ENCODE measurements at regions not wholly inside any gene's neighbourhood (a gene's known extent, or its start where the extent isn't known, plus 50 kb on each side); places are given as distances from the start of the nearest gene placed in this dataset.

DNA sequence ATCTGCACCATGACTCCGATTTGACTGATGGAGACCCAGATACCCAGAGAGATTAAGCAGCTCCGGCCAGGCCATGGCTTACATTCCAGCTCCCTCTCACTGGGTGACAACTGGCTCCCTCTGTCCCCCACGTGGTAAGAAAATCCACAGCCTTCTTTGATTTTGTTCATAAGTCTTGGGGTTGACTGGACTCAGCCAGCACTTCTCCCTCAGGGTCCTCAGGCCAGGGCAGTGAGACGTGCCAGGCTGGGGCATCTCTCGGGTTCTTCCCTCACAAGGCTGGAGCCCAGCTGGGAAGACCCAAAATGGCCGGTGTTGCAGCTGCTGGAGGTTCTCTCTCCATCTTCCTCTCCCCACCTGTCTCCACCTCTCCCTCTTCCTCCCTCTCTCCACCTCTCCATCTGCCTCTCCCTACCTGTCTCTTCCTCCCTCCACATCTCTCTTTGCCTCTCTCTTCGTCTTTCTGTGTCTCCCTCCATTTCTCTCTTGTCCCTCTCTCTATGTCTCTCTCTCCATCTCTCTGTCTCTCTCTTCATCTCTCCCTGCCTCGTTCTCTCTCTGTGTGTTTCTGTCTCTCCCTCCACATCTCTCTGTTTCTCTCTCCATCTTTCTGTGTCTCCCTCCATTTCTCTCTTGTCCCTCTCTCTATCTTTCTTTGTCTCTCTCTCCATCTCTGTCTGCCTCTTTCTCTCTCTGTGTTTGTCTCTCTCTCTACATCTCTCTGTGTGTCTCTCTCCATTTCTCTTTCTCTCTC, 105.3 kb downstream of the FOXL1 start:
- no peak for DNase-seq (ENCODE audit: low read depth)

DNA sequence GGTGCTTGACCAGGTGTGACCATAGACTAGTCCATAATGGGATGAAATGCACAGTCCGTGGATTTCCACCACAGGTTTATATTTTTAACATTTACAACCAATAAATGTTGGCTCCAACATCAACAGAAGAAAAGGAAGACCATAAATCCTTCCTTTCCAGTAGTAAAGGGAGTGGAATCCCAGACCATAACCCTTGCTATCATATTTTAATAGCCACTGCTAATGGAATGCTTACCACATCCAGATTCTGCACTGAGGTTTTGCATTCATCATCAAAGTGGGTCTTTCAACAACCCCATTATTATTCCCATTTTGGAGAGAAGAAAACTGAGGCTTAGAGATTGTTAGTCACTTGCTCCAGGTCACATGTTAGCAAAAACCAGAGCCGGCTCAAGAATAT, 106.7 kb downstream of the FOXL1 start:
- DNase-seq (ENCODE audit: low read depth): no peak

DNA sequence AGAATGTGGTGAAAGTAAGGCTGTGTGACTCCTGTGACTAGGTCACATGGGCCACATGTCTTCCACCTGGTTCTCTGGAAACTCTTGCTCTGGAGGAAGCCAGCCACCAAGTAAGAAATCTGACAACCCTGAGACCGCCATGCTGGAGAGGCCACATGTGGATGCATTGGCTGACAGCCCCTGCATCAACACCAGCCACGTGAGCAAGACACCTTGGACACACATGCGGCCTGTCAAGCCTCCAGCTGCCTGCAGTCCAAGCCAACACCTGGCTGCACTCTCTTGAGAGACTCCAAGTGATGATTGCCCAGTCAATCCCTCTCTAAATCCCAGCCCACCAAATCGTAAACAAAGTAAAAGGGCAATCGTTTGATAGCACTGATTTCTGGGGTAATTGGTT, 112.6 kb downstream of the FOXL1 start:
- DNase-seq (ENCODE audit: low read depth): no peak

DNA sequence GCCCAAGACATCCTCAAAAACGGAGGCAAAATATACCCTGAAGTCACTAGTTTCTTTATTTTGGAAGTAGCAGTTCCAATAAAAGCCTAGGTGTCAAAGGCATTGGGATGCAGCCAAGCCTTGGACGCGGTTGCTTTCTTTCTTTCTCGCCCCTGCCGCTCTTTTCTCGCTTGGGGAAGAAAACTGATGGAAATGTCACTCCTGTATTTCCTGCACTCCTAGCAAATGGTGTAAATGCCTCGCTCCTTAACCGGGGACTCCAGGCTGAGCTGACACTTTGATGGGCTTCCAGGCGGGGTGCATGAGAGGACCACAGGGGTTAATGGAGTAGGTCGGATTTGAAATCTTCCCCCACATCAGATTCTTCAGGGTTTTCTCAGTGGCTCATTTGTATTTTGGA, 114.1 kb downstream of the FOXL1 start:
- no peak for DNase-seq (ENCODE audit: low read depth)

DNA sequence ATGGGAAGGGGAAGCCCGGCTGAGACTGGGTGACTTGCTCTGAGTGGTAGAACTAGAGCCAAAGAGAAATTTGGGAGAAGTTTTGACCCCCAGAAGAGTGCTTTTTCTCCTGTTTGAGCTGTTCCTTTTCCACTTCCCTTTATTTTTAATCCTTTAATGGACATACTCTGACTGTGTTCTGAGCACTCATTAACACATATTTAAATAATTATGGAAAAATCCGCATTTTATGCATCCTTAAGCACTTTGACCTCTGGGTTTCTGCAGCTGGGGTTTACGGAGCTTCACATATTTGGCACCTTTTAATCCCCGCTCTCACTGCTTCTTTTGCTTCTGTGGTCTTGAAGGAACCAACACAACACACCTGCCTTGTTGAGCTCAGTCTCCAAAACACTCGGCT, 114.7 kb downstream of the FOXL1 start:
- no peak for DNase-seq (ENCODE audit: low read depth)

DNA sequence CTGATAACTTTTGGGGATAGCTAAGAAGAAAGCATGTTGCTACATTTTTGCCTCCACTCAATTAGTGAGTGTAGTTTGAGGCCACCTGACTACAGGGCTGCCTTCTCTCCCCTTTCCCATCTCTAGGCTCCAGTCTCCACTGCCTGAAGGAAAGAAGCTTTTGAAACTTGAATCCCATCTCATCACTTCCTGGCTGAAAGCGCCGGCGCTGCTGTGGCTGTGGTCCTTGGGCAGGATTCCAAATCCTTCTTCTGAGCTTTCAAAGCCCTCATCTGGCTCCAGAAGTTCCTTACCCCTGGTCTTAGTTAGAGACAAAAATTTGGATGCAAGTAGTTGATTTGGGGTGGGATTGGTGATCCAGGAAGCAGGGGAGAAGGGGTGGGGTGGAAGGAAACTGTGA, 119.4 kb downstream of the FOXL1 start:
- DNase-seq (ENCODE audit: low read depth): no peak

DNA sequence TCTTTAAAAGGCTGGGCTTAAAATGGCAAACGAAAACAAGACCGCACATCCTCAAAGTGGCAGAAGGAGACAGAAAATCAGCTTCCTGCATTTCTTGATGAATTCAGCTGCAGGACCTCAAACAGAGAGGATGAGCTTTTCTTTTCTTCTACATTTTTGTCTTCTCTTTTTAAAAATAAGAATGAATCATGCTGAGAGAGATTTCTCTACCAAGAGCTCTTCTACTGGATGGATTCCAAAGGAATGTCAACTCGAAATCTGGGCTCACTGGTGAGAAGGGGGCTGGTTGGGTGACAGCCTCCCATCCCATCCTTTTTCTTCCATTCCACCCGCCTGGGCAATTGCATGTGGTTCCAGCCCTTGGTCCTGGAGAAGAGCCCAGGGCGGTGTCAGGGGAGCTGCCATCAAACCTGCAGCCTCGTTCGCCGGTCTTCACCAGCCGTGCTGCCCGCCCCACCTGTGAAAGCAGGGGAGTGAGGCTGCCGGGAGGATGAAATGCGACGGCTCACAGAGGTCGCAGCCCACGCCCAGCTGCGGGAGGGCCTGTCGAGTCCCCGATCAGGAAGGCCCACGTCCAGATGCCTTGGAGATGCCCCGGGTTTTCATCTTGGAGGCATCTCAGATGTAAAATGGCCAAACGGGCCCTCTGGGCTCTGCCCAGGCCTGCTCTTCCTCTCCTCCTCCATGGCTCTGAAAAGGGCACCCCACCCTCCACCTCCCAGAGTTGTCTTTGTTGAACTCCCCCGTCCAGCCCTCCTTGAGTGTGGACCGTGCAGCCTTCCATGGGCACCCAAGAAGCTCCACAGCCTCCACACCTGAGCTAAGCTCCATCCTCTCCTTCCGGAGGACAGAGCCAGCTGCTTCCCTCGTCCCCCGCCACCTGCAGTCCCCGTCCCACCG, 121.9 kb downstream of the FOXL1 start:
- no peak for DNase-seq (ENCODE audit: low read depth)

DNA sequence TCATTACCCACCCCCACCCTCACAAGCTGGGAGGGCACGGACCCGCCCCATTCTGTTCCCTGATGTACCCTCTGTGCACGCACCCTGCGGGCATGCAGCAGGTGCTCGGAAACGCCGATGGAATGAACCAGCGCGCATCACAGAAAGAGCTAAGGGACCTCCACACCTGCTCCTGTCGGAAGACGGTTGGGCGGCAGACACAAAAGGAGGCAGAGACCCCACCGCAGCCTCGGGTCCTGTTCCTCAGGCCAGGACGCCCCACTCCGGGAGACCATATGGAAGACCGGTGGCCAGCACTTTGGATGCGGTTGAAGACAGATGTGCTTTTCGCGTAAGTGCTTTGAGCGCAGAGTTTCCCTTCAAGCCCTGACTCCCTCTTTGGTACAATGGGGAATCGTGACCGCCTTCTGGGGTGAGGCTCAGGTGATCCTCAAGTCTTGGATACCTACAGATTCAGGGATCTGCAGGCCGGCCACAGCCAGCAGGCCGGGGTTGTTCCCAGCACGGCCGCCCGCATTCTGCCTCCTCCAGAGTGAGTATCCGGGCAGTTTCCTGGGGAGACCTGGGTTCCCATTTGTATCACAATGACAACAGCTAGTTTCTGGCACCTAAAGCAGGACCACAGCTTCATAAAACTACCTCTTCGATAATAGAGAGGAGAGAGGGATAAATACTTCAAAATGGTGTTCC, 123.1 kb downstream of the FOXL1 start:
- DNase-seq (ENCODE audit: low read depth): no peak

DNA sequence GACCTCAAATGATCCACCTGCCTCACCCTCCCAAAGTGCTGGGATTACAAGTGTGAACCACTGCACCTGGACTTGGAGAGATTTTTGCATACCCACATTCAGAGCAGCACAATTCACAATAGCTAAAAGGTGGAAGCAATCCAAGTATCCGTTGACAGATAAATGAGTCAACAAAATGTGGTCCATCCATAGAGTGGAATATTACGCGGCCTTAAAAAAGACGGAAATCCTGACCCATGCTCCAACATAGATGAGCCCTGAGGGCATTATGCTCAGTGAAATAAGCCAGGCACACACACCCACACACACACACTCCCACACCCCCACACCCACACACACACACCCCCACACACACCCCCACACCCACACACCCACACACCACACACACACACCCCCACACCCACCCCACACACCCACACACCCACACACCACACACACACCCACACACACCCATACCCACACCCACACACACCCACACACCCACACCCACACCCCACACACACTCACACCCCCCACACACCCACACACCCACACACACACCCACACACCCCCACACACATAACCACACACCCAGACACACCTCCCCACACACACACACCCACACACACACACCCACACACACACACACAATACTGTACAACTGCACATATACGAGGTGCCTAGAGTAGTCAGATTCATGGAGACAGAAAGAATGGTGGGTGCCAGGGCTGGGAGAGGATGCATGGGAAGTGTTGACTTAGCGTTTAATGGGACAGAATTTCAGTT, 124.7 kb downstream of the FOXL1 start:
- DNase-seq (ENCODE audit: low read depth): no peak

DNA sequence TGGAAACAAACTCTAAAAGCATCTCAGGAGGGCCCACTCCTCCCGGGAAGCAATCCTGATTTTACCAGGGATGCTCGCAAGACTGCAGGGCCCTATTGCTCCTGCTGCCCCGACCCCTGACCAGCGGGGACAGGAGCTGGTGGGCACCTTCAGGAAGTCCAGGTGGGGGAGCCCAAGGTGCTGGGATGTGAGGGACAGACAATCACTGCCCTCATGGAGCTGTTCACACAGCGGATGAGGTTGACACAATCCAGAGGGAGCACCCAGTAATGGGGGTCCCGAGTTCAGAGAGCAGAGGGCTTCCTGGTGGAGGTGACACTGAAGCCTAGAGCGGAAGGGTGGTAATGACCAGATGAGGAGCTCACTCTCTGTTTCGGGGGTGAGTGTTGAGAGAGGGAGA, 126.2 kb downstream of the FOXL1 start:
- DNase-seq (ENCODE audit: low read depth): no peak

DNA sequence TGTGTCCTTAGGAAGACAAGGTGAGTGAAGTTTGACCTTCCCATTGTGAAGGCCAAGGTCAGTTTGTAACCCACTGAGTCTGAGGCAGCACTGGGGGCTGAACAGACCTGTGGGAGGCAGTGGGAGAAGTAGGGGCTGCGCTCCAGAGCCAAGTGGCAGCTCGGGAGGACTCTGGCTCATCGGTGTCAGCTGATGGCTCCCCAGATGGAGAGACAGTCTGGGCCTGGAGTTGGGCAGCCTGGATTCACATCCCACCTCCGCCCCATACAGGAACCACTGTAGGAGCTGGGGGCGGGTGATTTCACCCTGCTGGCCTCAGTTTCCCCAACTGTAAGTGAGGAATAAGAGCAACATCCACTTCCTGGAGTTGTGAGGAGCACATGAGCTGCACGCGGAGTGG, 128.4 kb downstream of the FOXL1 start:
- no peak for DNase-seq (ENCODE audit: low read depth)

DNA sequence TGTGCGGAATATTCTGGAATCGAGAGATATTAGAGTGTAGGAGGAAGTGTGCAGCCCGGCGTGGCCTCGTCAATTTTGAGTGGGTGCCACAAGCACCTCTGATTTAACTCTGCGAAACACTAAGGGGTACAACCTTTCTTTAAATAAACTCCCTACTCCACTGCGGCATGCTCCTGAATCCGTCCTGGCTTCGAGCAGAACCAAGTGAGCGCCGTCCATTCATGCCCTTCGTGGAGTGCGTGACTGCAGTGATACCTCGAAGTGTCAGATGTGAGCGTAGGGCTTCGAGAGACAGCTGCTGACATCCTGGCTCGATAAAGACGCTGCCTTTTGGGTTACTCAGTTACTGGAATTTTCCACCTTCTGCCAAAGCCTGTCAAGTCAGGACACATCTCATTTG, 128.8 kb downstream of the FOXL1 start:
- DNase-seq (ENCODE audit: low read depth): no peak

DNA sequence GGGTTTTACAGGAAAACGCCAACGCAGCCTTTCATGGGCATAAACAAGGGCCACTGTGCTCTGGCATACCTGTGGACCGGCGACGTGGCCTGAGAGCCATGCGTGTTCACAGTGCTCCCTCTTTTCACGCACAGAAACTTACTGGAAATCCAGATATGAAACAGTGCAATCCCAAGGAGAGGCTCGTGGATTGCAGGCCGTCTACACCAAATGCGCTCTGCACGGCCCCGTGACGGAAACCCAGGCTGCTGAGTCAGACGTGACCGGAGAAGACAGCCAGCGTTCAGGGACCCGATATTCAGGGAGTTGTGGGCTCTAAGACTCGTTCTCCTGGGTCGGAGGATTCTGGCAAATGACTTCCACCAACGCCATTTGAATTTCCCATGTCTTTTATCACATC, 129.2 kb downstream of the FOXL1 start:
- DNase-seq (ENCODE audit: low read depth): no peak

DNA sequence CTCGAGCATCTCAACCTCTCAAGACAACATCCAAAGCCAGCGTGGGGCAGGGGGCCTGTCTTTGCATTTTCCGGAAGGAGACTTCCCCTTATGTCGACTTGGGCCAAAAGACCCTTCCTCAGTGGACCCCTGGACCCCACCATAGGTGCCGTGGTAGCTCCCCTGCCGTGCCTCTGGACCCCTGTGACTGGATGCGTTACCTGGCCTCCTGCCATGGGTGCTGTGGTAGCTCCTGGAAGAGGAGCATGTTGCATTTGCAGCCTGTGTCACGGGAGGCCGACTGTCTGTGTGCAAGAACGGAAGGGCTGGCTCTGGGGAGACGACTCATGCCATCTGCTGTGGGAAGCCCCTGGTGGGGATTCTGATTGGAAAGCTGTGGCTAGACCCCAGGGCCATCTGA, 130.1 kb downstream of the FOXL1 start:
- no peak for DNase-seq (ENCODE audit: low read depth)

DNA sequence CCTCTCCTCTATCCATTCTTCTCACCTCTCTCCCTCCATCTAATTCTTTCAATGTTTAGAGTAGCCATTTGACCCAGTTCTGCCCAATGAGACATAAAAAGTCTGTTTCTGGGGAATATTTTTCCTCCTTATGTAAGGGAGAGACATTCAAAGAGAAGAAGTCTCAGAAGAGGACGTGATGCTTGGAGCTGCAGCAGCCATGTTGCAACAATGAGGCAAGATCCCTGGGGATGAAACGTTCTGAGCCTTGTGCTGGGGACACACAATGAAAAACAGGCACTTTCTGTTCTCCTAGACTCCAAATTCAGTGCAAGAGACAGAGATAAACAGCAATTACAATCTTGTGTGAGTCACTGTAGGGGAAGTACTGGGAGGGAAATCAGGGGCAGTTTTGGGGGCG, 130.8 kb downstream of the FOXL1 start:
- DNase-seq (ENCODE audit: low read depth): no peak

DNA sequence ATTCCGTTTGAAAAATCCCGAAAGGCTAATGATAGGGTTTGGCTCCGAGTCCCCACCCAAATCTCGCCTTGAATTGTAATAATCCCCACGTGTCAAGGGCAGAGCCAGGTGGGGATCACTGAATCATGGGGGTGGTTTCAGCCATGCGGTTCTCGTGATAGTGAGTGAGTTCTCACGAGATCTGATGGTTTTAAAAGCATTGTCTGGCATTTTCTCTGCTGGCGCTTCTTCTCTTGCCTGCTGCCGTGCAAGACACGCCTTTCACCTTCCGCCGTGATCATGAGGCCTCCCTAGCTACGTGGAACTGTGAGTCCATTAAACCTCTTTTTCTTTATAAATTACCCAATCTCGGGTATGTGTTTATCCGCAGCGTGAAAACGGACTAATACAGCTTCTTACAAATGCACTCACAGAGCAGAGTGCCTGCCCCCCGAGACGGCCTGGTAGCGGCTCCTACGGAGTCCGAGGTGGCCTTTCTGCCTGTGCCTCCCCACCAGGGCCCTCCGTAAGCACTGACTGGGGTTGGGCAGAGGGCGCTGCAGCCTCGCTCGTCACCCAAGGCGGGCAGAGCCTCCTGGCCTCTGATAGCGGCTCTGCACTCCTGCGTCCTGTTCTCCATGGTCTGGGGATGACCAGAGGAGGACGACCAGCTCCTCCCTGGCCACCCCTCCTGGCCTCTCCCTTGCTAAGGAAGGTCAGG, 131.7 kb downstream of the FOXL1 start:
- no peak for DNase-seq (ENCODE audit: low read depth)

DNA sequence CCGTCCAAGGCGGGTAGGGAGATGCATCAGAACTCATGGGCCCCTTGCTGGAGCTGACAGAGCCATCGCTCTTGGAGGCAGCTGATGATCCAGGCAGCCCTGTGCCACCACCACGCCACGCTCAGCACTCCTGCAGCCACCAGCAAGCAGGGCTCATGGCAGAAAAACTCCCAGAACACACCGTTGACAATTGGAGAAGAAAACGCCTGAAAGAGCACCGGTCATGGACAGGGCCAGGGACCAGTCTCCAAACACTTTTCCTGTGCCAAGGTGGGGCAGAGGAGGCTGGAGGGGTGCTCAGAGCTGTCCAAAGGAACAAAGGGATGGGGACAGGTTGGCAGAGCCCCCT, 132.2 kb downstream of the FOXL1 start:
- DNase-seq (ENCODE audit: low read depth): no peak

DNA sequence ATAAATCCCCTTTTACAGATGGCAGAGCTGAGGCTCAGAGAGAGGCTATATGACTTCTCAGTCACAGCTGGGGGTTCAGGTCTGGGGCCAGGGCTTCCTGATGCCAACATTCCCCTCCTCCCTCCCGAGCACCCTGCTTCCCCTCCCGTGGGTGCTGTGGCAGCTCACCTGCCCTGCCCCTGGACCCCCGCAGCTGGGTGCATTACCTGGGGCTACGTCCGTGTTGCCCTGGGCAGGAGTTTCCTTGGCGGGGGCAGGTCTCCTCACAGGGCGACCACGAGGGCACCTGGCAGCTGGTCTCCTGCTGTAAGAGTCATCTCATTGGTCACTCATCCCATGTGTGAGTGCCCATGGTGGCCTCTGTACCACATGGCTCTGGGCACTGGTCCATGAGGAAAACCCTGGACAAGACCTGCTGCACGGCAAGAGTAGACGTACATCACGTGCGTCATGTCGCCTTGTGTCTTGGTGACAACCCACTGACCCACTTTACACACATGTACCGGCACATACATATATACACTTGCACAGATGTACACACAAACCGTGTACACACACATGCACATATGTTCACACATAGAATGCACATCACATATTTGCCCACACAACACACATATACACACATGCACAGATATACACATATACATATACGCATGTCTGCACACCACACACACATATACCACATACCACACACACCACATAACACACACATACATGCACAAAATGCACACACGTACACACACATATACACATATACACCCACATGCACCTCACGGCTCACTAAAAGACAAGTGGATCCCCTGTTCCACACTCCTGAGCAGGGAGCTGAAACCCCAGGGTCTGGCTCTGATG, 134.0 kb downstream of the FOXL1 start:
- DNase-seq (ENCODE audit: low read depth): no peak

DNA sequence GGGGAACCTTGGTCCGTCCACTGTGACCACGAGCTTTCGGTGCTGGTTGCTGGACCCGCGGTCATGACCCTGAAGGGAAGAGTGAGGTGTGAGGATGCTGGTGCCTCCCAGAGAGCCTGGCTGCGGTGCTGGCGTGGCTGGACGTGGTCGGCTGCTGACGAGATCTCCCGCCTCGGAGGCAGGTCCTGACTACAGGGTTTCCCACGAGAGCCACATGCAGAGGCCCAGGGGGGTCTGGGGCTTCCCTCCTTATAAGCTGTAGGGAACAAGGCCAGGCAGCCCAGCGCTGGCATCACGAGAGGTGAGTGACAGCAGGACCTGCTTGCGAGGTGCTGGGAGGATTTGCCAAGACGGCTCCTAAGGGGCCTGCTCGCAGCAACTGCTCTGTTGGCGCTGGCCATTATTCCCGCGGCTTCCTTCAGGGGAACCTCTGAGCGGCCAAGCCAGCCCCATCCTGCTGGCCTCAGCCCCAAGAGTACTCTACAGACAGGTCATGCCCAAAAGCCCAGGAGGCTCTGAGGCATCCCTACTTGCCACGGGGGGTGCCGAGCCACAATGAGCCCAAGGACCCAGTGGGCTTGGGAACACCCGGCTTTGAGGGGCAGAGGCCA, 134.8 kb downstream of the FOXL1 start:
- no peak for DNase-seq (ENCODE audit: low read depth)

DNA sequence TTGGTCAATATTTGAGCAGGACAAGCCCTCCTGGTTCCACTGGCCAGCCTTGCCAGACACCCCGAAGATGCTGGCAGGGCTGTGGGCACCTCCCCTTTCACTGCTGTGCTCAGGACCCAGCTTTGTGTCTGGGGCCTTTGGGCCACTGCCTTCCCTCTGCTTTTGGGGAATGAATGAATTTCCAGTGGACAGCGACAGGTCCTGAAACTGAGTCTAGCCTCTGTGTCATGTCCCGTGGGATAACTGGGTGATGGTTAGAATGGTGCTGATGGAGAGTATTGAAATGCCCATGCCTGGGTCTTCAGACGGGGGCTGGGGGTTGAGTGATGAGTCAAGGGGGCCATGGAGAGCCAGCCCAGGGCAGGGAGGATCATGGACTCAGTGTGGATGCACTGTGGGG, 135.8 kb downstream of the FOXL1 start:
- no peak for DNase-seq (ENCODE audit: low read depth)
